Fibroblast of lung (primary cell): ENCODE measurements at regions not wholly inside any gene's neighbourhood (a gene's known extent, or its start where the extent isn't known, plus 50 kb on each side); places are given as distances from the start of the nearest gene placed in this dataset.
A peak's percentile ranks its signal among the peaks of the same experiment; 100 is the strongest.

ENCODE experiments used
- DNase-seq, 2 donors: peaks; one replicate each; pipeline versions ENCODE4 v3.0.0 to v3.0.0-alpha.2; 2010; ENCODE audit warnings: low read depth in 2 of 2
- H2AFZ ChIP-seq: 2 replicates; pipeline ENCODE4 v1.5.1; 2012; ENCODE audit warnings: low read length, control low read depth, inconsistent platforms
- H3K27ac ChIP-seq: 2 replicates; pipeline ENCODE4 v1.5.1; 2011; ENCODE audit warnings: low read length, control low read depth; ENCODE audit not compliant: insufficient read depth
- H3K27me3 ChIP-seq: 2 replicates; pipeline ENCODE4 v1.5.1; 2011; ENCODE audit warnings: mild to moderate bottlenecking, low read length; ENCODE audit not compliant: control insufficient read depth, insufficient read depth
- H3K36me3 ChIP-seq: 2 replicates; pipeline ENCODE4 v1.5.1; 2011; ENCODE audit warnings: low read length; ENCODE audit not compliant: control insufficient read depth, insufficient read depth
- H3K4me1 ChIP-seq: 2 replicates; pipeline ENCODE4 v1.5.1; 2011; ENCODE audit warnings: low read length; ENCODE audit not compliant: control insufficient read depth, insufficient read depth; ENCODE audit errors: extremely low read depth
- H3K4me2 ChIP-seq: 2 replicates; pipeline ENCODE4 v1.5.1; 2011; ENCODE audit warnings: low read length, control low read depth; ENCODE audit not compliant: insufficient read depth; ENCODE audit errors: extremely low read depth
- H3K4me3 ChIP-seq, 4 experiments: fragments of 200-600 bp in 1 of 4; sonication (generic) in 1 of 4; replicated peaks in 1 of 4; 2 replicates each; pipeline ENCODE4 v1.5.1; 2011 to 2016; ENCODE audit warnings: low read length in 4 of 4, low read depth in 3 of 4, mild to moderate bottlenecking in 3 of 4, control low read depth in 2 of 4, inconsistent platforms in 1 of 4, mixed read lengths in 1 of 4; ENCODE audit not compliant: insufficient read depth in 1 of 4; ENCODE audit errors: control extremely low read depth in 1 of 4
- H3K79me2 ChIP-seq: 2 replicates; pipeline ENCODE4 v1.5.1; 2012; ENCODE audit warnings: mild to moderate bottlenecking, low read length, inconsistent platforms; ENCODE audit not compliant: control insufficient read depth, insufficient read depth
- H3K9ac ChIP-seq: 2 replicates; pipeline ENCODE4 v1.5.1; 2011; ENCODE audit warnings: mild to moderate bottlenecking, low read length, control low read depth; ENCODE audit not compliant: insufficient read depth
- H3K9me3 ChIP-seq: 2 replicates; pipeline ENCODE4 v1.5.1; 2012; ENCODE audit warnings: low read depth, low read length; ENCODE audit not compliant: control insufficient read depth, insufficient read depth
- H4K20me1 ChIP-seq: 2 replicates; pipeline ENCODE4 v1.5.1; 2011; ENCODE audit warnings: low read length; ENCODE audit not compliant: control insufficient read depth, insufficient read depth; ENCODE audit errors: extremely low read depth
- EZH2 ChIP-seq: IDR thresholded peaks from 2 replicates; pipeline ENCODE4 v1.5.1; 2012; ENCODE audit warnings: low read length, control low read depth, mild to moderate bottlenecking; ENCODE audit errors: missing control alignments
- TF ChIP-seq, protein P1 (sequence below), 2 donors: IDR thresholded peaks in 1 of 2; conservative IDR thresholded peaks in 1 of 2; 1 replicate in 1 of 2; 2 replicates in 1 of 2; pipeline ENCODE4 v1.5.1; 2011 to 2012; ENCODE audit warnings: low read length in 2 of 2, control low read depth in 1 of 2, inconsistent platforms in 1 of 2, low read depth in 1 of 2, mild to moderate bottlenecking in 1 of 2

- H3K9ac ChIP-seq: no peak overlapping the region
- H3K9me3 ChIP-seq: no peaks in the 10 kb centered on the region
- H3K4me3 ChIP-seq: no peak overlapping the region
- H3K79me2 ChIP-seq: no peaks in the 10 kb centered on the region
- no peaks in the 10 kb centered on the region for H3K36me3 ChIP-seq
- H3K27me3 ChIP-seq: no peaks in the 10 kb centered on the region
- H3K4me1 ChIP-seq: no peaks in the 10 kb centered on the region
- no peak for DNase-seq
- H2AFZ ChIP-seq: no peak overlapping the region
- H3K27ac ChIP-seq: no peak overlapping the region
- no peaks in the 10 kb centered on the region for H4K20me1 ChIP-seq
- no peak overlapping the region for H3K4me2 ChIP-seq
- no peak for TF ChIP-seq EZH2
- TF ChIP-seq, protein P1, sequence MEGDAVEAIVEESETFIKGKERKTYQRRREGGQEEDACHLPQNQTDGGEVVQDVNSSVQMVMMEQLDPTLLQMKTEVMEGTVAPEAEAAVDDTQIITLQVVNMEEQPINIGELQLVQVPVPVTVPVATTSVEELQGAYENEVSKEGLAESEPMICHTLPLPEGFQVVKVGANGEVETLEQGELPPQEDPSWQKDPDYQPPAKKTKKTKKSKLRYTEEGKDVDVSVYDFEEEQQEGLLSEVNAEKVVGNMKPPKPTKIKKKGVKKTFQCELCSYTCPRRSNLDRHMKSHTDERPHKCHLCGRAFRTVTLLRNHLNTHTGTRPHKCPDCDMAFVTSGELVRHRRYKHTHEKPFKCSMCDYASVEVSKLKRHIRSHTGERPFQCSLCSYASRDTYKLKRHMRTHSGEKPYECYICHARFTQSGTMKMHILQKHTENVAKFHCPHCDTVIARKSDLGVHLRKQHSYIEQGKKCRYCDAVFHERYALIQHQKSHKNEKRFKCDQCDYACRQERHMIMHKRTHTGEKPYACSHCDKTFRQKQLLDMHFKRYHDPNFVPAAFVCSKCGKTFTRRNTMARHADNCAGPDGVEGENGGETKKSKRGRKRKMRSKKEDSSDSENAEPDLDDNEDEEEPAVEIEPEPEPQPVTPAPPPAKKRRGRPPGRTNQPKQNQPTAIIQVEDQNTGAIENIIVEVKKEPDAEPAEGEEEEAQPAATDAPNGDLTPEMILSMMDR (conservative IDR thresholded peaks at IDR 0.05 in 1 of 2, IDR thresholded peaks at IDR 0.05 in 1 of 2; ENCODE audit: low read depth in 1 of 2, low read length in 2 of 2): no peak
Measured at GRCh38 chr10:83617172-83617571, 522.1 kb upstream of the GHITM start.

- no peaks in the 10 kb centered on the region for H4K20me1 ChIP-seq
- no peak overlapping the region for H3K4me3 ChIP-seq
- H3K36me3 ChIP-seq: no peaks in the 10 kb centered on the region
- no peaks in the 10 kb centered on the region for H3K9me3 ChIP-seq
- H3K4me1 ChIP-seq: no peaks in the 10 kb centered on the region
- H3K79me2 ChIP-seq: no peaks in the 10 kb centered on the region
- TF ChIP-seq EZH2: no peak
- TF ChIP-seq, protein P1 (conservative IDR thresholded peaks at IDR 0.05 in 1 of 2, IDR thresholded peaks at IDR 0.05 in 1 of 2; ENCODE audit: low read depth in 1 of 2, low read length in 2 of 2): no peak
- DNase-seq: peak in 1 of 2 donors; percentile 19
- H2AFZ ChIP-seq: no peak overlapping the region
- H3K27ac ChIP-seq: no peak overlapping the region
- H3K9ac ChIP-seq: no peak overlapping the region
- H3K27me3 ChIP-seq: no peaks in the 10 kb centered on the region
- H3K4me2 ChIP-seq: no peak overlapping the region
Measured at GRCh38 chr10:83617692-83618545, 521.4 kb upstream of the GHITM start.

DNA sequence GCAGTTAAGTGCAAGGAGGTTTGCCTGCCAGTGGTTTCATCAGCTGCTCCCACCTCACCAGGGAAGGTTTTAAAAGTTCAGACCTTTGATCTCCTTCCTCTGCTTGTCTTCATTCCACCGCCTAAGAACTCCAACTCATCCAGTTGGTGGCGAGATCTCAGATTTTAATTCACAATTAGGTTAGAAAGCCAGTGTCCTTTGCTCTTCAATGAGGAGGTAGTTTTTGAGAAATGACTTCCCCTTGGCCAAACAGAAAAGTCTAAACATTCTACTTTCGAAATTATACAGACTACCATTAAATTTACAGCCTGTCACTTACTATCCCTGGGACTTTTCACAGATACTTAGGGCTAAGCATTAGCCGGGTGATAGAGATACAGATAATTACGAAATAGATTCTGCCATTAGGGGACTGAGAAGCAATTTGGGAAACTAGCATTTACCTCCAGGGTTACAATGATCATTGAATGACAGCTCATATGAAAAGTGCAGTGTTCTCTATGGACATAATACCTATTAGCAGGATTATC lies 513.4 kb upstream of the GHITM start:
- DNase-seq: no peak
- Histone ChIP-seq H3K4me2 (no peak overlapping the region), H3K27ac (no peak overlapping the region), H3K79me2 (no peaks in the 10 kb centered on the region), H4K20me1 (no peaks in the 10 kb centered on the region), H3K9ac (no peak overlapping the region), H3K4me3 (no peak overlapping the region), H3K4me1 (no peaks in the 10 kb centered on the region), H3K27me3 (no peaks in the 10 kb centered on the region), H3K36me3 (no peaks in the 10 kb centered on the region), H2AFZ (no peak overlapping the region), H3K9me3 (no peaks in the 10 kb centered on the region)
- TF ChIP-seq, protein P1 (conservative IDR thresholded peaks at IDR 0.05 in 1 of 2, IDR thresholded peaks at IDR 0.05 in 1 of 2; ENCODE audit: low read depth in 1 of 2, low read length in 2 of 2): no peak
- no peak for TF ChIP-seq EZH2
